ENCODE measurements at regions not wholly inside any gene's neighbourhood (a gene's known extent, or its start where the extent isn't known, plus 50 kb on each side); places are given as distances from the start of the nearest gene placed in this dataset.
"Not testable (repeated sequence)": the region's sequence is repeated elsewhere in the genome, so short reads cannot be mapped to it uniquely, and the experiment has no call there.

DNA sequence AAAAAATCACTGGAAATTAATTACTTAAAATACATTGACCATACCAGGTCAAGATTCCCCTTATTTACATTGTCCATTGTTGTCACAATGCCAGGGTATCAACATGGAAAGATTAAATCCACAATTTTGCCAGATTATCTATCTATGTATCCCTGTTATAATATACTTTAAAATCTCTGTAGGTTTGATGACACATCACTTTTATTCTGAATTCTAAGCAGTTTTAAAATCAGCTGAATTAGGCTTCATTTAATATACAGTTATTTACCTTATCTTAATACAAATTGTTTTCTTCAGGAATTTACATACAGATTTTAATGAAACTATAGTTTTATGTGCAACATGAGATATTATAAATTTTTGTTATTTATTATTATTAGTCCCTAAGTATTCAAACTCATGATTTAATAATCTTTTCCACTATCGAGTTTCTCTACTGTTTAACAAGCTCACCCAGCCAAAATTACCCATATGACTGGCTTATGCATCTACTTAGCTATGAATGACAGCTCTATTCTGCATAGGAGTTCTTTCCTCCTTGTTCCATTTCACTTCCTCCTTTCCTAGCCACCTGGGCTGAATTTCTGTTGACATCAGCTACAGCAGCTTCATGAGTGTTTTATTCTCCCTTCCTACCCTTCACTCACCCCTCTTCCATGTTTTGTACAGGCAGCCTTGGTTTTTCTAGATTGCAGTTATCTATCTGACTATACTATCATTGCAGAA is 654.2 kb upstream of the MAP3K7 start:
- no peak for DNase-seq (ENCODE audit: low read depth)

DNA sequence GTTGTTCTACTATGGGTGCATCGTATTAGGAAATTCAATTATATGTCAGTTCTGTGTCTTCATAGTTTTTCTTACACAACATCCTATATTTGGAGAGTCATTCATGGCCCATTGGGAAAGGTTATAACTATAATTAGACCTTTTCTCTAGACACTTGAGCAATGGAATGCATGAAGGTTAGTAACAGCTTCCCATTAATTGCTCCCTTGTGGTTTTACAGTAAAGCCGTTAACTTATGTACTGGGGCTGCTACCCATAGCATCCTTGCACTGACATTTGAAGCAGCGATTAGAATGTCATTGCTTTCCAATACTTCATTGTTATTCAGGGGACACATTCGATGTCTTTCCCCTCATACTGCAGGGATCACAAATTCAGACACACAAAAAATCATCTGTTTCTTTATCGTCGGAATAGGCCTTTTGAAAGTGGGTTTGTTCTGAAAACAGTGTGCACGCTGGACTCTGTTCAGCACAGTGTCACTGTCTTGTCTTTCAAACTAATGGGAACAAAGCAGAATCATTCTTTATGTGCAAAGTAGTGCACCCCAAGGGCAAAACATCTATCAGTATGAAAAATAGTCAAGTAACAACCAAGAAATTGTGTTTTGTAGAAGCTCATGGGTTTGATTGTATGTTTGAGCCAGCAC is 634.3 kb upstream of the MAP3K7 start:
- no peak for DNase-seq (ENCODE audit: low read depth)

DNA sequence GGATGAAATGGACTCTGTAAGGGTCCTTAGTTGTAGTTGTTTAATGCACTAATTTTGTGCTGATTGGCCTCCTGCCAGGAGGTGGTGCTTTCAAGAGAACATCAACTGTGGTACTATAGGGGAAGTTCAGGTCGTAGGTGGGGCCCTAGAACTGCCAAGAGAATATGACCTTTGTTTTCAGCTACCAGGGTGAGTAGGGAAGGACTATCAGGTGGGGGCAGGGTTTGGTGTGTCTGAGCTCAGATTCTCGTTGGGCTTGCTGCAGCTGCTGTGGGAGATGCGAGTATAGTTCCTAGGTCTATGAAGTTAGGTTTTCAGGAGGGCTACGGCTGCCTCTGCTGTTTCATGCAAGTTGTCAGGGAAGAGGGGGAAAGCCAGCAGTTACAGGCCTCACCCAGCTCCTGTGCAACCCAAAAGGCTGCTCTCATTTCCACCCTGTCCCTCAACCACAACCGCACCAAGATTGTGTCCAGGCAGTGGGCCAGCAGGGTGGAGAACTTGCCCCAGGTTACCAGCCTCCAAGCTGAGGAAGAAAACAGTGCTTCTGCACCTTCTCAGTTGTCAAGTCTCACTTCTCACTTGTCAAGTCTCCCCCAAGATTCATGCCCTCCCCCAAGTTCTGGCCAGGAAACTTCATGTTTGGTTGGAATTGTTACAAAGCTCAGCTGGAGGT is 626.5 kb upstream of the MAP3K7 start:
- DNase-seq (ENCODE audit: low read depth), result no peak

DNA sequence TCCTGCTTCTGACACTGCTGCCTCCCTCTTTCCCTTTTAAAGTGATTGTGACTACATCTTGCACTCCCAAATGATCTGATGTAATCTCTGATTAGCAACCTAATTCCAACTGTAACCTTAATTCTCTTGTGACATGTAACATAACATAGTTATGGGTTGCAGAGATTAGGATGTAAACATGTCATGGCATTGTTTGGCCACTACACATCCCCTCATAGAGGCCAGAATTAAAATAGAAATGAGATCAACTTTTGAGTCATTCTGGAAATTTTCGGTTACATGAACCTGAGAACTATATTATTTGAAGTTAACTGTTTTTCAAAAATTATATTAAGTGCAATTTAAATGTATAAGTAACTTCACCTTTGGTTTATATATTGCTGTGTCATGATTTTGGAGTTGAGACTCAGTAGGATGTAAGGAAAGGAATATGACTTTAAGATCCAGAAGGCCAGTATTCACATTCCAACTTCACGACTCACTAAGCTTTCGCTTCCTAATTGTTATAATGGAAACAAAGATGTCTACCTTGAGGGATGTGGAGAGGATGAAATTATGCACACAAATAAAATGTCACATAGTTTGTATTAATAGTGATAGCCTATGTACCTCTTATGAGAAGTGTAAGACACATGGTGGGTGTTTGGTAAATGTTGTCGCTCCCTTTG is 611.9 kb upstream of the MAP3K7 start:
- DNase-seq (ENCODE audit: low read depth), result peak; percentile 2

DNA sequence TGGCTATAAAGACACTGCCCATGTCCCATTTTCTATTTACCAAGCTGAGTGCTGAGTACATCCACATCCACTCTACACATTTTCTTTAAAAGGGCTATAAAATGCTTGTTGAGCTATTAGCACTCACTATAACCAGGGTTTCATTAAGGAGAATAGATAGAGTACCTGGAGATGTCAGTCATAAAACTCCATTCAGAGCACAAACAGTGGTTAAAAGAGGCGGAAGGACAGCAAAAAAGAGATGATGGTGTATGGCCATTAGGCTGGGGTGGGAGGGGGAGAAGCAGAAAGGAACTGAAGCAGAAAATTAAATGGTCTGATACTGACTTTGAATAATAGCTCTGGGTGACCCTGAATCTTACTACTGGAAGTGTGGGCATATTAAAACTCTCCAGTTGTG is 609.9 kb upstream of the MAP3K7 start:
- DNase-seq (ENCODE audit: low read depth), result no peak

DNA sequence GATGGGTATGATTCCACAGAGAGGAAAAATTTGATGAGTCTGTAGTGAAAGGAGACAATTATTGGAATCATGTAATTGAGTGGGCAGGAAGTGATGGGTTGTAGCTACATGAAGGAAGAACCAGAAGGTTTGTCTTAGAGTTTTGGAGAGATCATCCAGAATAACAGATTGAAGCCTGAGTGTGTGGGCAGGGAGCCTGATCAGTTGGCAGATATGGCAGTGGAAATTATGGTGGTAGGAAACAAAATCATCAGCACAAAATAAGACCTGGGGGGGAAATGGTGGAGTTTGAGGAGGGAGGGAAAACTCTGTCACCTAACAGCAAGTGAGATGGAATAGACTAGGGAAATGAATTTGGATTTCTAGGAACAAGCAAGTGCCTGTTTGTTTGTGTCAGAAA is 606.6 kb upstream of the MAP3K7 start:
- no peak for DNase-seq (ENCODE audit: low read depth)

DNA sequence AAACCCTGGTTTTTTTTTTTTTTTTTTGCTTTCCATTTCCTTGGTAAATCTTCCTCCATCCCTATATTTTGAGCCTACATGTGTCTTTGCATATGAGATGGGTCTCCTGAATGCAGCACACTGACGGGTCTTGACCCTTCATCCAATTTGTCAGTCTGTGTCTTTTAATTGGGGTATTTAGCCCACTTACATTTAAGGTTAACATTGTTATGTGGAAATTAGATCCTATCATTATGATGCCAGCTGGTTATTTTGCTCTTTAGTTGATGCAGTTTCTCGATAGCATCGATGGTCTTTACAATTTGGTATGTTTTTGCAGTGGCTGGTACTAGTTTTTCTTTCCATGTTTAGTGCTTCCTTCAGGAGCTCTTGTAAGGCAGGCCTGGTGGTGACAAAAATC is 603.2 kb upstream of the MAP3K7 start:
- DNase-seq (ENCODE audit: low read depth), result not testable (repeated sequence)

DNA sequence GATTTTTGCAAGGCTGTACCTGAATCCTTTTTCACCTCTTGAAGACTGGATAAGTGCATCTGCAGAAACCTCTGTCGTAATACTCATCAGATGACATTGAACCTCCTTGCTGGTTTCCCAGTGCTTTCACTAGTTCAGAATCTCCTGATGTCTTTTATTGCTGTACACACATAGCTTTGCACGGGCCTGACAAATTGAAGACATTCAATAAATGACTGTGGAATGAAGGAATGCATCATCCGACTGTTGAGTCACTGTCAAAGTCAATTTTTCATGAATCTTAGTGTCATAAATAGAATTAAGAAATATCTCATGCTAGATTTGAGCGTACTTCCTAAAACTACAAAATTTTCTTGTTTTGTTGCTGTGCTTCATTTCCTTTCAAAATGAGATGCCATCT is 598.2 kb upstream of the MAP3K7 start:
- peak; percentile 2 for DNase-seq (ENCODE audit: low read depth)

DNA sequence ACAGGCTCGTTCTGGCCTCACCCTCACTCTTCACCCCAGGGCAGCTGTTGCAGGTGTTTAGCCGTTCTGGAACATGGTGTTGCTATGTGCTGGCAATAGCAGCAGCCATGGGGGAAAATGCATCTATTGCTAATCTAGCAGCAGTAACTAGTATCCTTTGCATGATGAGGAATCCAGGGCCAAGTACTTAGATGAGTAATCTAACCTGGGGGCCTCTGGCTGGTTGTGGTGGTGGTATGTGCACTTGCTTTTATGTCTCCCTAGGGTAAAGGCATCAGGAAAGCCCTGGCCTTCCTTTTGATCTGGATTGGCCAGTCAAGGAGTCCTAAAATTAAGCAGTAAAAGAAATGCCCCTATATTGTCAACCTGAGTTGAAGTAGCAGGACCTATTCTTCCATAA is 594.5 kb upstream of the MAP3K7 start:
- no peak for DNase-seq (ENCODE audit: low read depth)

DNA sequence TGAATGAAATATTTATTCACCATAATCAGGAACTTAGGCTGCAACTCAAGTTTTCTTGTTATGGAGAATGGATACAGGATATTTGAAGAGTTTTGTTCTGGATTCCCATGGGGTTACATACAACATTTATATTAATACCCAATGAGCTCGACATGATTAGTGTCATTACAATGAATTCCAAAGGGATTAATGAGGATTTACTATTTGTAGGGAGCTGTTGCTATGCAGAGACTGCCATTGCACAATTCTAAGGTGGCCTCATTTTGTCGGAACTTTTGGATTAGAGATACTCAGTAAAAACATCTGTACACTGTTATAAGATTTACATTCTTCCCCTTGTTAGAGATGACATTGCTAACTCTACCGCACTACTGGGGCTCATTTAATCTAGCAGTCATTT is 586.8 kb upstream of the MAP3K7 start:
- DNase-seq (ENCODE audit: low read depth), result no peak

DNA sequence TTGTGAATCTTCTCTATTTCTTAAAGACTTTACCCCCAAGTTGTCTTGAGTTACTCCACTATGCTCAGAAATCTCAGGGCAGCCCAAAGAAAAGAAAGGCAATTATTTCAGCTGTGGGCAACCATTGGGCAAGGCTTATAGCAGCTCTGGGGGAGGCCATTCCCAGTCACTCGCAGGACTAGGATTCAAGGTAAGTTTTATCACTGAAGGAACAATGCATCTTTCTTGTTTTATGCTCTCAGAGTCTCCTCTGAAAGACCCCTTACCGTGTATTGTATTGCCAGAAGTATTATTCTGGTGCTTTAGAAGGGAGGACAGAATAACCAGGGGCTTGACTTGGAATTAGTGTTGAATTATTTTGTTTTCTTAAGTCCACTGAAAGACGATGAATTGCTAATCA is 586.3 kb upstream of the MAP3K7 start:
- DNase-seq (ENCODE audit: low read depth), result no peak

DNA sequence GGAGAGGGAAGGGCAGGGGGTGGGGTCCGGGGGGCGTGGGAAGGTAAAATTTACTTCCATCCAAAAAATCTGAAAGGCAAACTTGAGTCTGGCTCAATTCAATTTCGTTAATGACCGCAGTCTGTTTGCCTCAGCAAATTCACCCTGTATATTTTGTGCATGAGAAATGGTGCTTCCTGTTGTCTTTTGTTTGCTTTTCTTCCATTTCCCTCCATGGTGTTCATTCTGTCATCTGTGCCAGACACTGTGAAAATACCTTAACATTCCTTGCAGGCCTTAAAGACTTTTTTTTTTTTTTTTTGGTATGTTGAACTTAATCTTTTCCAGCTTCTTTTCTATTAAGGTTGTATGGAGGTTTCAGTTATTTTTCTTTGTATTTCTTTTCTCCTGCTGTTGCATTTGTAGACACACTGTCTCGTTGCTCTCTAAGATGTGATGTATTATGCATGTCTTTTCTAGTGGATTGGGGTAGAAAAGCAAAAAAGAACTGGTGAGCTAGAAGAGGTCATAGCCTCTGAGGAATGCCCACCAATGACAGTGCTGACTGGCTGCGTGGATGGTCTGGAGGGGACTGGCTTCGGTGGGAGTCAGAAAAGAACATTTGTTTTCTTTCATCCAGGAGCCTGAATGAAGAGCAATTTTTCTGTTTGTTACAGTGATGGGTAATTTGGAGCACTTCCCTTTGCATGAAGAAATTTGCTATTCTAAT is 585.0 kb upstream of the MAP3K7 start:
- DNase-seq (ENCODE audit: low read depth), result no peak

DNA sequence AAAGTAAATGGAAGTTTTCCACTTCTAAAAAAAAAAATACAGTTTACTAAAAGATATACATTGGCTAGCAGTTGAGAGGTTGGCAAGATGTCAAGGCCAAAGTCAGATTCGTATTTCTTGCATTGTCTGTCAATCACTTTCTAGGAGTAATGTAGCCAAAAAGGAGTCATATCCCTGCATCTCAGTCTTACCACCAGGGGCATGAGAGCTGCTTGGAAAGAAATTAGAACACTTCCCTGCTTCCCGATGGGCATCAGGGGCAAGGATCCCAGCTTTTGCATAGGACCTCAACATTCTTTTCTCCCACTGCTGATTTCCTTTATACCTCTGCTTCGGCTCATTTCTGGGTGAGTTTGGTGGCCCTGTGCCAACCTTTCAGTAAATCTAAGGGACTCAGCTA is 581.0 kb upstream of the MAP3K7 start:
- DNase-seq (ENCODE audit: low read depth), result no peak

DNA sequence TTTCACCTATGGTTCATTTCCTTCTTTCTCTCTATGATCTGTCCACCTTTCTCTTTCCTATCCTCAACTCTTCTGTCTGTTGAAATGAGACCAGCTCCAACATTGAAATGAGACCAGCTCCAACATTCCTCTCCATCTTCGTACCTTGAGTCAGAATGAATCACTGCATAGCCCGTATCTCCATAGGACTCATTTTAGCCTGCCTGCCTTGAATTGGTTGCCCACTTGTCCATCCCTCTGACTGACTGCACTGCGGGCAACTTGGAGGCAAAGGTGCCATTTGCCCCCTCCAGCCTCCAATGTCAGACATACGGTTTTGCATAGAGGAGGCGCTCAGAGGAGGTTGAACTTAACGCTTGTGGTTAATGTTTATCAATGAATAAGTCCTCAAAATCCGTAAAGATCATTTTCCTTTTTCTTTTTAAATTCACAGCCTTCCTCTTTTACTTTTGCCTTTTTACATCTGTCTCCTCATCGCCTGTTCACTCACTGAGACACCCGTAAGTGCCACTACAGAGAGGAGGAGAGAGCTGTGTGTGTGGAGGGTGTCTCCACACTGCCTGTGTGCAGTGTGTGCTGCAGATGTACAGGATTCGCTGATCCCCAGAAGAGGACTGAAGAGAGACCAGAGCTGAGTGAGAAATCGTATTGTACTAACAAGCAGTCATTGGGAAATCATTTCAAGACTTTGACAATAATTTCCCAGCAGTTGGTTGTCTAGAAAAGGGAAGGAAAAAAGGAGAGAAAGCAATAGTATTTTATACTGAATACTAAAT is 579.6 kb upstream of the MAP3K7 start:
- DNase-seq (ENCODE audit: low read depth), result no peak

DNA sequence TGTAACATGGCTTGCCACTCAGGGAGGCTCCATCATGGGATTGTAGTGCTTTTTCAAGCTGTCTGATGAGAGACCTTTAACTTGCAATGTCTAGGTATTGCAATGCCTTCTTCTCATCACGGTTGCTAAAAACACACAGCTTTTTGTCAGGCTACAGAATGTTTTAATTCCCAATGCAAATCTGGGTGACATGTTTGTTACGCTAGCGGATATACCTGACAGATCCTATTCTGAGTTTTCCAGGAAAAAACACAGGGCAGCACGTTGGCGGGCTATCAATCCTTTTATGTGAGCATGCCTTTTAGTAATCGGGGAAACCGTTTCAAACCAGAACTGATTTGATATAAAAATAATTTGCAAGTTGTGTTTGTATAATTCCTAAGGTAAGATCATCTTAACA is 577.2 kb upstream of the MAP3K7 start:
- DNase-seq (ENCODE audit: low read depth), result no peak

DNA sequence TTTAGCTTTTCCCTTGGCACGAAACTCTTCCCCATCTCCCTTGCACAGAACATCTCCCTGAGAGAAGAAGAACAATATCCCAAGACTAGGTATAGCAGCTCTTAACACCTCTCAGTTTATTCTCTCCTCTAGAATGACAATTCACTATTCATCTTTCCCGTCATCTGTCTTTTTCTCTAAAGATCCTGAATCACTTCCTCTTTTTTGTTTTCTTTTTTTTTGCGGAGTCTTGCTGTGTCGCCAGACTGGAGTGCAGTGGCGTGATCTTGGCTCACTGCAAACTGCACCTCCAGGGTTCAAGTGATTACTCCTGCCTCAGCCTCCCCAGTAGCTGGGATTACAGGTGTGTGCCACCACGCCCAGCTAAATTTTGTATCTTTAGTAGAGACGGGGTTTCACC is 574.4 kb upstream of the MAP3K7 start:
- no peak for DNase-seq (ENCODE audit: low read depth)

DNA sequence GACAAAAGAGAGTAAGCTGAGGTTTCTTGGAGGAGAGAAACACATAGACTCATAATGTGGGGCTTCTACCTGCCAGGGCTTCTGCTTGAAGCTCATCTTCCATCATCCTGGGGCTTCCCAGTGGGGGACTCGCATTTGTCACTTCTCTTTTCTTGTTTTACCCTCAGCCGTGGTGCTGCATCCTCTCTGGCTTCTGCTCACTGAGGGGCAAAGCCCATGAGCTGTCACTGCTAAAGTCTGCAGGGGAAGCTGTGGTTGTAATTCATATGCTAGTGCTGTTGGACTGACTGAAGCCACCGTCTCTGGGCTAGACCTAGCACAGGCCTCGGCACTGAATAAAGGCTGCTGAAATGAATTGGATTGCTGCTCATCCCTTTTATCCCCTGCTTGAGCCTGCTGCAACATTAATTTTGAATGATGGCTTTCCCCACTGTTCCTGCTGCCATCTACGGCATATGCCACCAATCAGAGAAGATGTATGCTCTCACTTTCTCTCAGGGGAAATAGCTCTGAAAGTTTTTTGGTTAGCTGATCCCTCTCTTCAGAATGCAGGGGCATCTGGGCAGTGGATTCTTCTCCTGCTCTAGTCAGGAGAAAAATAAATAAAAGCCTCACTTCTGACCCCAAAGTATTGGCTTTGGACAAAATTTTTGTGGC is 568.4 kb upstream of the MAP3K7 start:
- no peak for DNase-seq (ENCODE audit: low read depth)

DNA sequence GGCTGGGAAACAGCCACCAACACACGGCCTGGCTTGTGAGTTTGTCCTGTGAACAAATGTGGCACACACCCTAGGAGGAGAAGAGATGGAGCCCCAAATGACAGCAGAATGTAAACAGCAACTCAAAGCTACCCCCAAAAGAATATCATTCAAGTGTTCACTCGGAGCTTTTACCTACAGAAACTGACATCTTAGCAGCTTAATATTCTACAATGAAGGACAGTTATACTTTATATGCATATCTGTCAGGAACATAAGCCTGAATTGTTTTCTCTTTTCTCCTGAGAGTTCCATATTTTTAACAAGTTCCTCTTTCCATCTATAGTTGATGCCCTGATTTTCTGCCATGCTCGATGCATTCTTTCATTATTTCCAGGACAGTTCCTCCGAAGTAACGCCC is 566.0 kb upstream of the MAP3K7 start:
- no peak for DNase-seq (ENCODE audit: low read depth)

DNA sequence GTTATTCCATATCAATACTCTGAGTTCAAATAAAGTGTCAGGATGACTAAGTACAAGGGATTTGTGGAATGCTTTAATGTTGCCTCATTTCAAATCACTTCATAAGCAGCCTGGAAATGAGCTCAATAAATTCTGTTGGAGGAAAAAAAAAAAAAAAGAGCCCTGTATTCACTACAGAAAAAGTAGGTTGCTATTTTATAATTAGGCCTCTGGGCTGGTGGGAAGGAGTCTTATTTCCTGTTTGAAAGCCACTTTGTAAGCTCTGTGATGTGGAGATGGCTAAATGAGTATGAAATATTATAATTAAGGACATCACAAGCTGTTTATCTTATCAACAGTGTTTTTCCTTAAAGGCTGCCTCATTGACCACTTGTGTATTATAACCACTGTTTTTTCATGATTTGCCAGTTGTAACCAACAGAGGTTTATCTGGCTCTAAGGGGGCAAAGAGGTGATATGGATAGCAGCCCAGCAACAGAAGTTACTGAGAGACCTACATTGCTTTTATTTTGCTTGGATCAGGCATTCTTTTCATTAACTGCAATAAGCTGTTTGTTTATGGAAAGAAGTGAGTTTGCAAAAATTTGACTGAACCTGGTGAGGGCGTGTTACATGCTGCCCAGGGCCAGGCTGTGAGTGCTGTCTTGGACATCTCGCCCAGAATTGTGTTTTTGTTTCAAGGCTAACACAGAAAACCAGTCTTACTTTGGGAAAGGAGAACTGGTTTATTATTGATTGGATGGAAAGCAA is 563.3 kb upstream of the MAP3K7 start:
- no peak for DNase-seq (ENCODE audit: low read depth)
